GM19452 (cell line): ENCODE measurements at regions not wholly inside any gene's neighbourhood (a gene's known extent, or its start where the extent isn't known, plus 50 kb on each side); places are given as distances from the start of the nearest gene placed in this dataset.
"Not testable (repeated sequence)": the region's sequence is repeated elsewhere in the genome, so short reads cannot be mapped to it uniquely, and the experiment has no call there.

ENCODE experiments used
- ATAC-seq: cut with Tn5 transposase; IDR thresholded peaks from one replicate; pipeline ENCODE4 v1.9.1; 2021; ENCODE audit not compliant: unreplicated experiment

DNA sequence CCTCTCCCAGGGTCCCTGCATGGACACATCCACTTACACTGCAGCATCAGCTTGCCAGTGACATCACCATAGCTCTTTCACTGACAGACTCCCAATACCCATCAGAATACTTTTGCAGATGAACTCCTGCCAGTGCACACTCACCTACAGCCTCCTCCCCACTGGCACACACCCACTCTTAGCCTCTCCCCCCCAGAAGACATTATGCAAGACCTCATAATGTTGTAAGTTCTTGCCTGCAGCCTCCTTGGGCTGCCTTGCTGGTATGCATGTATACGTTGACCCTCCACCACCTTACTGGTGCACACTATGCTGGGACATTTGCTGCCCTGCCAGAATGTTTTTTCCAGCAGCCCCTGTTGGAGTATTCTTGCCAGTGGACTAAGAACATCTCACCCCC, 324.2 kb downstream of the AEBP2 start:
- no peak for ATAC-seq

DNA sequence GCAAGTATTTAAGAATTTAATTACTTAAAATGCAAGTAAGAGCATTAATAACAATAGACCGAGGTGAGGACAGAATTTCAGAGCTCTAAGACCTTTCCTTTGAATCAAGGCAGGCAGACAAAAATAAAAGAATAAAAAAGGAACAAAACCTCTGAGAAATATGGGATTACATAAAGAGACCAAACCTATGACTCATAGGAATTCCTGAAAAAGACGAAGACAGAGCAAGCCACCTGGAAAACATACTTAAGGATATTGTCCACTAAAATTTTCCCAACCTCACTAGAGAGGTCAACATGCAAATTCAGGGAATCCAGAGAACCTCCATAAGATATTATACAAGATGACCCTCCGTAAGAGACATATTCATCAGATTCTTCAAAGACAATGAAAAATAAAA, 325.1 kb downstream of the AEBP2 start:
- no peak for ATAC-seq

DNA sequence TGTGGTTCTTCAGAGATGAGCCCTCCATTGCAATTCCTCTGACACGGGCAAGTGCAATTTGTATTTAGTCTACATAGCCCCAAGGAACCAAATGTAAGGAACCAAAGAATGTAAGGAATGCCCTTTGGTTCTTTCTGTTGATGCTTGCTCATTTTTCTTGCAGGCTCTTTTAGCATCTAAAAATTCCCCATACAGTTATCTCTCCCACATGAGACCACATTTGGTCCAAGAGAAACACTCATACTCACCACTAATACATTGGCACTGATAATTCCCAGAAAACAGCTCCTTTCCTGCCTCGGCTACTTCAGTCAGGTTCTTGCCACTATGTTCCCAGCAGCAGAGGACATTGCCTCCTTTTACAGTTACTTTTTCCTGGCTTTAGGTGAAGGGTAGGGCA, 332.6 kb downstream of the AEBP2 start:
- ATAC-seq = no peak

DNA sequence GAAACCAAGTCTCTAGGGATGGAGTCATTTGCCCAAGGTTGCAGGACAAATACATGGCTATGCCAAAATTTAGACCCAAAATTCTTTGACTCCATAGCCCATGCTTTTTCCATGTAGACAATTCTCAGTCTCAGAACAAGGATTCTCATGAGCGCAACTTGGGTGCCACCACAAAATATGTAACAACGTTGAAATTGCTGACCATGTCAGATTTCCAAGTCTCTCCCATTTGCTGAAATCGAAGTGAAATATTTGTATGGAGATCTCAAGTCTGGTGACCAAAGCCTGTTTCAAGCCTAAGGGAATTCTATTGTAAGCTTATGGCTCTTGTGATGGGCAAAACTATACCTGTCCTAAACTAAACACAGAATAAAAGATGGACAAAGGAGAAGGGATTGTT, 333.5 kb downstream of the AEBP2 start:
- no peak for ATAC-seq

DNA sequence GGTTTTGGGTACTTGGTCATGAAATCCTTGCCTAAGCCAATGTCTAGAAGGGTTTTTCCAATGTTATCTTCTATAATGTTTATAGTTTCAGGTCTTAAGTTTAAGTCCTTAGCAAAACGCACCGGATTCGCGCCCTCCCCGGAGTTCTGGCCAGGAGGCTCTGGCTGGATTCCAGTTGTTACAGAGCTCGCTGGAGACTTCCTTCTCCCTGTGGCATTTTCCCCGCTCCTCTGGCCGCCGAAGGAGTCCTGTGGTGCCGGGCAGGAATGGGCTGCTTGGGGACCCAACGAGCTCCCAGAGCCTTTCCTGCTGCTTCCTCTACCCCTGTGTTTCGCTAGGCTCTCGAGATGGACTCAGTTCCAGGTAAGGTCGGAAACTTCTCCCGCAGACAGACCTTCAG, 335.9 kb downstream of the AEBP2 start:
- ATAC-seq = no peak

DNA sequence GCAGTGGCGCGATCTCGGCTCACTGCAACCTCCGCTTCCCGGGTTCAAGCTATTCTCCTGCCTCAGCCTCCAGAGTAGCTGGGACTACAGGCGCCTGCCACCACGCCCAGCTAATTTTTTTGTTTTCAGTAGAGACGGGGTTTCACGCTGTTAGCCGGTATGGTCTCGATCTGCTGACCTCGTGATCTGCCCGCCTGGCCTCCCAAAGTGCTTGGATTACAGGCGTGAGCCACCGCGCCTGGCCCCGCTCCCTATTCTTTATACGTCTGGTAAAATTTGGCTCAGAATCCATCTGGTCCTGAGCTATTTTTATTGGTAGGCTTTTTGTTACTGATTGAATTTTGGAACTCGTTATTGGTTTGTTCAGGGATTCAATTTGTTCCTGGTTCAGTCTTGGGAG, 336.7 kb downstream of the AEBP2 start:
- not testable (repeated sequence) for ATAC-seq

DNA sequence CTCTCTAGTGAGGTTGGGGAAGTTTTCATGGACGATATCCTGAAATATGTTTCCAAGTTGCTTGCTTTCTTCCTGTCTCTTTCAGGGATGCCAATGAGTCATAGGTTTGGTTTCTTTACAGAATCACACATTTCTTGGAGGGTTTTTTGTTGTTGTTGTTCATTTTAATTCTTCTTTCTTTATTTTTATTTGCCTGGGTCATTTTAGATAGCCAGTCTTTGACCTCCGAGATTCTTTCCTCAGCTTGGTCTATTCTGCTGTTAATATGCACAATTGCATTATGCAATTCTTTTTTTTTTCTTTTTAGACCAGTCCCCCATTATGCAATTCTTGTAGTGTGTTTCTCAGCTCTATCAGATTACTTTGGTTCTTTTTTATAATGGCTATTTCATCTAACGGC, 338.9 kb downstream of the AEBP2 start:
- no peak for ATAC-seq

DNA sequence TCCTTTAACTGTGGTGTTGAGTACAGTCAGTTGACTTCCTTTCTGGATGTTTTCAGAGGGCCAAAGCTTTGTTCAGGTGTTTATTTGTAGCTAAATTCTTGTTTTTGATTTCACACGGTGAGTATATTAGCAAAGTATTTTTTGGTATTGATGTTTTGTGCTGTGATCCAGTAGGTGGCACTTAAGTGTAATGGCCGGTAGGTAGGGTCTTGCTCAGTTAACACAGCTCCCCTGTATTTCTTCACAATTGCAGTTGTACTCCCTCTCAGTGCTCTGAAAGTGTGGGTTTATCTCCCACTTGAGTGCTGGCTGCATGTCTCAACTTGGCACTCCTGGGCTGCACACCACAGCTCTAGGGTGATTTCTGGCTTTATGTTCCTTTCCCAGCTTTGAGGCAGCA, 339.5 kb downstream of the AEBP2 start:
- ATAC-seq = no peak

DNA sequence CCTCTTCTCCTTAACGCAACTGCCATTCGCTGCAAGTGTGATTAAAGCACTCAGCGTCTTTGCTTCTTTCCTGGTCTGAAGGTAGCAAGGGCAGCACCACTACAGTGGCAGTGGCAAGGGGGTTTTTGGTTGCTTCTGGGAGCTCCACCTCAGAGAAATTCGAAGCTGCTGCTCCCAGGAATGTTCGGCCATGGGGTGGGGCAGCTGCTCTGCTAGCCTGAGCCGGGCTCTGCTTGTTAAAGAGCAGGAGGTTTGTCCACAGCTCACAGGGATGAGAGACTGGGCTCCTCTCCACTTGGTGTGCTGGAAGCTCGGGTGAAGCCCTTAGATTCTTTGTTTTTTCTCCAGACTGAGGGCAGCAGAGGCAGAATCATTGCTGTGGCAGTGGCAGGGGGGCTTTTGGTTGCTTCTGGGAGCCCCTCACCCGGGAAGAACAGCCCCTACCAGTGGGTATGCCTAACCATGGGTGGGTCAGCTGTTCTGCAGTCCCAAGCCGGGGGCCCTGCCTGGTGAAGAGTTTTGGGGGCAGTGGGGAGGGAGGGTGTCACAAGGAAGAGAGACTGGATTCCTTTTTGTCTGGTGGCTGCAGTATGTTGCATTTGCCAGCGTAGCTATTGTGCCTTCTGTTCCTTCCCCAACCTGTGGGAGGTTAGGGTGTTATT, 340.2 kb downstream of the AEBP2 start:
- ATAC-seq = no peak

DNA sequence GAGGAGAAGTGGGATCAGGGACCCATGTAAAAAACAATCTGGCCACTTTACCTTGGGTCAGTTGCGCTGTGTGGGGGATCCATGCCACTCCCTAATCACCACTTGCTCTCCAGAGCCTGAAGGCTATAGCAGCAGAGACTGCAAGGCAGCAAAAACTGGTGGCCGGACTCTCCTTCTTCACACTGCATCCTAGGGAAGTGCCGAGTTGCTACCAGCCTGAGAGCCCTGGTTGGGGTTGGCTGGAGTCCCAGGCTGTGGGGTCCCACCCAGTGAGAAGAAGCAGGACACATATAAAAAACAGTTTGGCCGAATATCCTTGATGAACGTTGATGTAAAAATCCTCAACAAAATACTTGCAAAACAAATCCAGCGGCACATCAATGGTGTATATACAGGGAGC, 341.2 kb downstream of the AEBP2 start:
- no peak for ATAC-seq

DNA sequence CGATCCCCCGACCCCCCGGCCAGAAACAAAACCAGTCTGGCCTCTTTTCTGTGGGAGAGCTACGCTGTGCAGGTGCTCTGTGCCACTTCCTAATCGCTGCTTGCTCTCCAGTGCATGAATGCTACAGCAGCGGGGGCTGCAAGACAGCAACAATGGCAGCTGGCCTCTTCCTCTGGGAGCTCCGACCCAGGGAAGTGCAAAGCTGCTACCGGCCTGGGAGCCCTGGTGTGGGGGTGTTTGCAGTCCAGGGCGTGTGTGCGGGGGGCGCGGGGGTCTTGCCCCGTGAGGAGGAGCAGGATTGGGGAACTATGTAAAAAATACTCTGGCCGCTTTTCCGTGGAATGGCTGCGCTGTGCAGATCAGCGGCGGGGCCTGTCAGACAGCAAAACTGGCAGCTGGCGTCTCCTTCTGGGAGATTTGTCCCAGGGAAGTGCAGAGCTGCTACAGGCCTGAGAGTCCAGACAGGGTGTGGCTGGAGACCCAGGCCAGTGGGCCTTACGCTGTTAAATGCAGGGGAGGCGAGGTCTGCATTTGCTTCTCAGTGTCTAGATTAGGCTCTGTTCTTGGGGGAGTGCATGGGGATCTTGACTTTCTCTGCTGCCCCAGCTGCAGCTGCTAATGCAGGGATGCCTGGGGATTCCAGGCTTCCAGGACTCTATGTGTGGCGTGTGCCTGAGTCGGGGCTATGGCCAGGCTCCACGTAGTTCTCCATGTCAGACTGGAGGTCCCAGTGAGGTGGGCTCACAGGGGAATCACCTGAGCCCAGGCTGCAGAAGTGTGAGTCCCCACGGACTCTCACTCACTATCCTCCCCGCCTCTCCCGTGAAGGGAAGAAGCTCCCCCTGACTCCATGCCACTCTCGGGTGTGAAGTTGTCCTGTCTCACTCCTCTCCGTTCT, 344.5 kb downstream of the AEBP2 start:
- no peak for ATAC-seq

DNA sequence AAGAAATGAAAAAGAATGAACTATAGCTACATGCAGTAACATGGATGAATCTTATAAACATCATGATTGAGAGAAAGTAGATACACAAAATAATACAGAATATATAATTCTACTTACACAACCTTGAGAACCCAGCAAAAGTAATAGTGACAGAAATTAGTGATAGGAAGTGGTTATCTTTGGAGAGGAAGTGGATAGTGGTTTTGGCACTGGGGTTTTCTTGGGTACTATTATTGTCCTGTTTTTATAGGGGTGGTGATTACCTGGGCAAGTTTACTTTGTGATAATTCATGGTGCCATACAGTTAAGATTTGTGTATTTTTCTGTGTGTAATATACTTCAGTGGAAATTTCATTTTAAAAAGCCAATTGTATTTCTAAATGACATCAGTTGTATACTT, 352.7 kb downstream of the AEBP2 start:
- ATAC-seq = no peak

DNA sequence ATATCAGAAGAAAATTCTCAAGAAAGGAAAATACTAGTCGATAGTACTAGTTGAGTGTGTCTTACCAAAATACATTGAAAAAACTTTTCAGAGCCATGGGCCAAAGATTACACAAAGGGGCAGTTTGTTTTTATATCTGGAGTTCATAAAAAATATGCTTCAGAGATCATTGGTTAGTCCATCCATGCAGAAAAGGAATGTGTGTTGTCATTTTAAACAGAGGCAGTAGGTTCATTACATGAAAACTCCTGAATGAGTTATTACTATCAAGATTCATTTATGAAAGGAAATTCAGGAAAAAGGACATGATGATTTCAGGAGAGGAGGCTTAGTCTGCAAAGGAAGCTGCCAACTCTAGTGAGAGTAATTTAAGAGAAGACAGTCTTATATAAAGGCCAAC, 354.8 kb downstream of the AEBP2 start:
- no peak for ATAC-seq

DNA sequence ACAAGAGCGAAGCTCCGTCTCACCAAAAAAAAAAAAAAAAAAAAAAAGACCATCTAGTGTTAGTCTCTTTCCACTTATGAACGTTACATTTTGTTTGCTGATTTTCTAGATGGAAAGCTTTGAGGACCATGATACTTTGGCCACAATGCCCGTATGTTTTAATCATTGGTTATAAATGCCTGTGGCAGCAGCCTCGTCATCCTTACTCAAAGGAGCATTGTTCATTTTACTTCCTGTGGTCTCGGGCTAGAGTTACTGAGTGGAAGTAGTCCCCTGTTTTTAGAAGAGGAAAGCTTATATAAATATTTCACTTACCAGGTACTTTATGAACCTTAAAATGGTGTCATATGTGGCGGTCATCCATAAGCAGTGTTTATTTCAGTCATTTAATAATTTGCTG, 359.9 kb downstream of the AEBP2 start:
- ATAC-seq = no peak

DNA sequence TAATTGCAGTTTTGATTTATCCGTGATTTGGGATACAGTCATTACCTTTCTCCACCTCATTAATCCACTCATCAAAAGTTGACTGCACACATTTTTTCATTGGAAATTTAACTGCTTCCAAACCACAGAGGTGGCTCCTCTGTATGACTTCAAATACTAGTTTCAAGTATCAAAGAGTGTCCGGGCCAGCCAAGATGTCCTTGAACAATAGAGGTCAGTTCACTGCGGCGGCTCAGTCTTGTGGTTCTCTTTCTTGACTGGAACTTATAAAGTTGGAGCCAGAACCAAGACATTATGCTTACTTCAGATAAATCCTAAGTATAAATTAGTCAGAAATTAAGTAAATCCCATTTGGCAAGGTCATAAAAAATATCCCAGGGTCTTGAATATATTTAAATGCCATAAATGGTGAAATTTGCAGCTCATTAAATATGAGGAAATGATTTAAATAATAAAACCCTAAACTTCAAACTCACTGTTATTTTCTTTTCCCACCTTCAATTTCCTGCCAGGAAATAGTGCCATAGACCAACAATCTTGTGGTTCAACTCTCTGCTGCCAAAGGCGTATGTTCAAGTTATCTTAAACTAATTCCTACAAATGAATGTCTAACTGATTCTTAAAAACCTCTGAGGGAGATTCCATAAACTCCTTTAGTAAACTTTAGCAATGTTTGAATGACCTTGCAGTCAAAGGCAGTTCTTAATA, 360.8 kb downstream of the AEBP2 start:
- no peak for ATAC-seq

DNA sequence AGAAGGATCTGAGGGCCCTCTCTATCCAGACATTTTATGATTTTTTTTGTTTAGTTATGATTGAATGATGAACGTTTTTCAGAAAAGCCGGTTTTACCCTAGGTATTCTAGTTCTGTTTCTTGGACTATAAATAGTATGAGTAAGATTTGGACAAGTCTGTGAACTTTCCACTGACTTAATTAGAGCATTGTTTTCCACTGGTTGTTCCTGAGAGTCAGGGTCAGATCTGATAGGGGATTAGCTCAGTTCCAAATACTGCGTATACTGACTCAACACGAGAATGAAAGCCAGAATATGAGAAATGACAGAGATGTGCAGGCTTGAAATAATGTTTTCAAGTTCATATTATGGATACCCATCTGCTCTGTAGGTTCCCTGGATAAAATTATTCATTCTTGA, 361.6 kb downstream of the AEBP2 start:
- ATAC-seq = no peak

DNA sequence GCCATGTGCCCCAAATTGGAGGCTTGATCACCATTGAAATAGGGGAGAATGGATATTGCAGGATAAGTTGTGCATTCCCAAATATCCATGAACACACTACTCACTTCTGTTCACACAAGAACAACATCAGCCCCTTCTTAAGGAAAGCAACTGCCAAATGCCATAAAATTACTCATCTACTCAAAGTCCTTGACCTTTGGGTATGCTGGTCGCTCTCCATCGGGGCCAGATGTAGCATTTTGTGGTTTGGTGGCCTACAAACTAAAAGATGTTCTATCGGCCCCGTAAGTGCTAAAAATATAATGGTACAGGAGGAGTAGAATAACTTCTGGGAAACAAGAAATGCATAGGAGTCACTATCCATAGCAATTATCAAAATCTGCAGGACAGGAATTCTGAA, 362.6 kb downstream of the AEBP2 start:
- no peak for ATAC-seq

DNA sequence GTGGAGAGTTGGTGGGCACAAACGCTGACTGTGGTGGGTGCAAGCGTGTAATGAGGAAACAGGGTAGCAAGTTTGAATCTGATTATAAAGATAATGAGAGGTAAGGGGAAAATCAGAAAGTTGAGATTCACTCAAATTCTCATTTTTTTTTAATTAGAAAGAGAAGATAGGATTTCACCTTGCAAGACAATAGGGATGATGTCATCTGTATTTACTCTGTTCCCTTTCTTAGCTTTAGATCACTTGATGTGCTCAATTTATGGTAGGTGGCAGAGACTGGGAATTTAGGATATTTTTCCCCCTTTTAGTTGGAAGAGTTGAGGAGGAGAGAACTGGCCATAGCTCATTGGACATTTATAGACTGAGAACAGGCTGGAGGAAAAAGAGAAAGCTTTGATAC, 363.6 kb downstream of the AEBP2 start:
- ATAC-seq = no peak

DNA sequence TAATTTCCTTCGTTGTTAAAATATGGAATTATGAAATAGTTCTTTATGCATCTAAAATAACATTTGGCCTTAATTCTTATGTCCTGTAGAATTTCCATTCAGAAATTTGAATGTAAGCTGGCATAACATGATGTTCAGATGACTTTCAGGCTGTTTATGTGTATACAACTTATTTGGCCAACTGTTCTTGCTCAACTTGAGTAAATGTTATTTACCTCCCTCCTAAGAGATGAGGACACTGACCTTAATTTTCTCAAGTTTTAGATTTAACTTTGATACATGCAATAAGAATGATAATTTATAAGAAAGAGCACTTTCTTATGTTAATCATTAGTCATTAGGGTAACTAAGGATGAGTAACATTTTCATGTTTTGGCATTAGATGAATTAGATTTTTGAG, 365.4 kb downstream of the AEBP2 start:
- no peak for ATAC-seq

DNA sequence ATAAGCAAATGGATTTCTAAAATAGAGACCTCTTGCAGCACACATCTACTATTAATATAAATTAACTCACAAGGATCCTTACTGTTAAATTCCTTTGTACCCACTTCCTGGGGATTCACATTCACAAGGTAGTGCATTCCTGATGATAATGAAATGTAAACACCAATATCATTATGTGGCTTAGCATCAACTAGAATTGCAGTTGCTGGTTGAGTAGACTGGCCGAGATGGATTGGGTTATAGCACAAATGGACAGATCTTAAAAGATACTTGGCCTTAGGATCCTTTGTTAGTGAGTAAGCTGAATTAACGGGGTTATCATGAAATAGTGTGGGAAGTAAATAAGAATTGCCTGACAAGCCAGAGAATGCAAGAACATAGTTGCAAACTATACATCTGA, 369.1 kb downstream of the AEBP2 start:
- no peak for ATAC-seq

DNA sequence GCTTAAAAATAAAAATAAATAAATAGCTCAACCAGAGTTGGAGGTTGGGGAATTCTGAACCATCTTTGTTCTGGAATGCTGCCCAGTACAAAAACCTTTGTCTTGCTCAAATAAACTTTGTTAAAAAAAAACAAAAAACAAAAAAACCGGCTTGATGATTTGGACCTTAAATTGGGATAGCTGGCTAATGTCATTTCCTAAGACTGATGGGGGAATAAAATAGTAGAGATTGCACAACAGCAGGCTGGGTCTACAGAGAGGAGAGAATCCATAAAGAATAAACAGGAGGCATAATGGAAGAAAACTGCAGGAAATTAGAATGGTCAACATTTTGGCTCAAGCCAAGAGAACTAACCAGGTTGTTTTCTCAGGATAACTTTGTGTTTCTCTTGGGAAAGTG, 370.9 kb downstream of the AEBP2 start:
- ATAC-seq = no peak

DNA sequence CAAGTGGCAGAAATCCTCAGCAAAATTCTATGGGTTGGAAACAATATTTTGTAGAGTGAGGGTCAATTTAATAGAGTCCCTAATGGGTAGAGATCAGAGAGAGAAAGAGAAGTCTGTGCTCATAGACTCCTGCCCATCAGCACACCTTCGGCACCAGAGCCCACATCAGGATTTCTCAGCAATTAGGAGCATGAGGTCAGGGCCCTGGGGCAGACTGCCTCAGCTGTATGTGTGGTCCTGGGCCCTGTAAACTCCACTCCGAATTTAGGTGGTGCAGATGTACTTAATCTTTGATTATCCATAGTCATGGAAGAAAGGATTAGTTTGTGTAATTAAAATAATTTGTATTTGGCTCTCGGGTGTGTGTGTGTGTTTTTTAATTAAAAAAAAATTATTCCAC, 372.6 kb downstream of the AEBP2 start:
- ATAC-seq = no peak
